GM19099 (cell line): ENCODE measurements at regions not wholly inside any gene's neighbourhood (a gene's known extent, or its start where the extent isn't known, plus 50 kb on each side); places are given as distances from the start of the nearest gene placed in this dataset.

Source experiments
- POLR2A ChIP-seq: IDR thresholded peaks from 3 replicates; pipeline ENCODE4 v1.6.1; 2011; ENCODE audit warnings: low read depth; ENCODE audit not compliant: insufficient read length; ENCODE audit errors: extremely low read depth

- no peak for TF ChIP-seq POLR2A
Observed at GRCh38 chr2:41084321-41084720, 632.4 kb upstream of the SLC8A1 start.

- TF ChIP-seq POLR2A, result no peak
Observed at GRCh38 chr2:41087946-41088345, 636.1 kb upstream of the SLC8A1 start.

- no peak for TF ChIP-seq POLR2A
Observed at GRCh38 chr2:41101281-41101680, 649.4 kb upstream of the SLC8A1 start.

GRCh38 chr2:41109744-41110143 lies 657.9 kb upstream of the SLC8A1 start:
- no peak for TF ChIP-seq POLR2A

- no peak for TF ChIP-seq POLR2A
Observed at GRCh38 chr2:41111836-41112627, 660.1 kb upstream of the SLC8A1 start.

- no peak for TF ChIP-seq POLR2A
Observed at GRCh38 chr2:41116106-41116797, 664.4 kb upstream of the SLC8A1 start.

- TF ChIP-seq POLR2A, result no peak
Observed at GRCh38 chr2:41119489-41119888, 667.6 kb upstream of the SLC8A1 start.

- no peak for TF ChIP-seq POLR2A
Observed at GRCh38 chr2:41123341-41123740, 671.5 kb upstream of the SLC8A1 start.

- no peak for TF ChIP-seq POLR2A
Observed at GRCh38 chr2:41127351-41127750, 675.5 kb upstream of the SLC8A1 start.

GRCh38 chr2:41129988-41130387 lies 678.1 kb upstream of the SLC8A1 start:
- TF ChIP-seq POLR2A, result no peak

- TF ChIP-seq POLR2A, result no peak
Observed at GRCh38 chr2:41137031-41137430, 685.1 kb upstream of the SLC8A1 start.

GRCh38 chr2:41141146-41141791 lies 689.4 kb upstream of the SLC8A1 start:
- TF ChIP-seq POLR2A, result no peak

GRCh38 chr2:41142478-41142877 lies 690.6 kb upstream of the SLC8A1 start:
- no peak for TF ChIP-seq POLR2A

- TF ChIP-seq POLR2A, result no peak
Observed at GRCh38 chr2:41145066-41145465, 693.2 kb upstream of the SLC8A1 start.

GRCh38 chr2:41149054-41149453 lies 697.2 kb upstream of the SLC8A1 start:
- no peak for TF ChIP-seq POLR2A

GRCh38 chr2:41151746-41152145 lies 699.9 kb upstream of the SLC8A1 start:
- TF ChIP-seq POLR2A, result no peak
